Loucy (cell line): ENCODE measurements at regions not wholly inside any gene's neighbourhood (a gene's known extent, or its start where the extent isn't known, plus 50 kb on each side); places are given as distances from the start of the nearest gene placed in this dataset.

Experiments
- CTCF ChIP-seq: fragments of 200-600 bp; sonication (generic); conservative IDR thresholded peaks from 2 replicates; pipeline ENCODE4 v1.5.1; 2014; ENCODE audit warnings: mild to moderate bottlenecking, antibody characterized with exemption, low read length
- EZH2phosphoT487 ChIP-seq: fragments of 200-600 bp; IDR thresholded peaks from 2 replicates; pipeline ENCODE4 v1.6.1; 2018; ENCODE audit warnings: antibody characterized with exemption, mild to moderate bottlenecking, moderate library complexity, borderline replicate concordance

- TF ChIP-seq EZH2phosphoT487 (no peak), CTCF (no peak)
Measured at GRCh38 chr5:17978954-17979353, 344.7 kb downstream of the TAF11L14 start.
